HEK293T (cell line): ENCODE measurements at regions not wholly inside any gene's neighbourhood (a gene's known extent, or its start where the extent isn't known, plus 50 kb on each side); places are given as distances from the start of the nearest gene placed in this dataset.

Source experiments
- BHLHE40 ChIP-seq: fragments of 450-650 bp; IDR thresholded peaks from 2 replicates; pipeline ENCODE4 v1.6.1; 2016; ENCODE audit warnings: mild to moderate bottlenecking, moderate library complexity, borderline replicate concordance
- FOXA1 ChIP-seq: fragments of 450-650 bp; IDR thresholded peaks from 2 replicates; pipeline ENCODE4 v1.6.1; 2016; ENCODE audit warnings: mild to moderate bottlenecking
- FOXK2 ChIP-seq: fragments of 450-650 bp; IDR thresholded peaks from 2 replicates; pipeline ENCODE4 v1.6.1; 2016; ENCODE audit warnings: mild to moderate bottlenecking
- FOXM1 ChIP-seq: fragments of 450-650 bp; IDR thresholded peaks from 2 replicates; pipeline ENCODE4 v1.6.1; 2017; ENCODE audit warnings: mild to moderate bottlenecking, borderline replicate concordance
- HDGF ChIP-seq: fragments of 450-650 bp; IDR thresholded peaks from 2 replicates; pipeline ENCODE4 v1.6.1; 2017; ENCODE audit warnings: antibody characterized with exemption, borderline replicate concordance
- L3MBTL2 ChIP-seq: fragments of 450-650 bp; conservative IDR thresholded peaks from 2 replicates; pipeline ENCODE4 v1.6.1; 2016; ENCODE audit warnings: mild to moderate bottlenecking
- LEF1 ChIP-seq: fragments of 450-650 bp; IDR thresholded peaks from 2 replicates; pipeline ENCODE4 v1.6.1; 2017; ENCODE audit warnings: mild to moderate bottlenecking, borderline replicate concordance
- NFRKB ChIP-seq: fragments of 450-650 bp; IDR thresholded peaks from 2 replicates; pipeline ENCODE4 v1.6.1; 2016; ENCODE audit warnings: mild to moderate bottlenecking, moderate library complexity
- PKNOX1 ChIP-seq: fragments of 450-650 bp; IDR thresholded peaks from 2 replicates; pipeline ENCODE4 v1.6.1; 2016
- SP1 ChIP-seq: fragments of 450-650 bp; IDR thresholded peaks from 2 replicates; pipeline ENCODE4 v1.6.1; 2017
- SUZ12 ChIP-seq: fragments of 450-650 bp; IDR thresholded peaks from 2 replicates; pipeline ENCODE4 v1.6.1; 2016; ENCODE audit warnings: mild to moderate bottlenecking
- ZNF384 ChIP-seq: fragments of 450-650 bp; IDR thresholded peaks from 2 replicates; pipeline ENCODE4 v1.6.1; 2016

- no peak for TF ChIP-seq SUZ12
- no peak for TF ChIP-seq FOXA1
- no peak for TF ChIP-seq BHLHE40
- no peak for TF ChIP-seq PKNOX1
- no peak for TF ChIP-seq NFRKB
- TF ChIP-seq HDGF: no peak
- TF ChIP-seq FOXM1: no peak
- no peak for TF ChIP-seq SP1
- TF ChIP-seq ZNF384: no peak
- TF ChIP-seq LEF1: no peak
- TF ChIP-seq FOXK2: no peak
- no peak for TF ChIP-seq L3MBTL2
These were observed 81.0 kb downstream of the NOG start for GRCh38 chr17:56674401-56674925.
